ENCODE measurements at regions not wholly inside any gene's neighbourhood (a gene's known extent, or its start where the extent isn't known, plus 50 kb on each side); places are given as distances from the start of the nearest gene placed in this dataset.

GRCh38 chr4:123465416-123465815 is 68.8 kb downstream of the SPRY1 start:
- Histone ChIP-seq H3K4me3 (ENCODE audit: low read depth, low read length, poor library complexity, severe bottlenecking) (no peak overlapping the region), H4K20me1 (ENCODE audit: insufficient read depth, low read length) (no peaks in the 10 kb centered on the region), H3K9me3 (ENCODE audit: low read length) (no peaks in the 10 kb centered on the region), H3K27ac (ENCODE audit: low read depth, low read length, poor library complexity, severe bottlenecking) (no peak overlapping the region), H3K4me2 (ENCODE audit: low read length) (no peak overlapping the region), H3K79me2 (ENCODE audit: insufficient read depth, low read depth, low read length) (no peaks in the 10 kb centered on the region), H2AFZ (ENCODE audit: low read length) (no peak overlapping the region), H3K36me3 (ENCODE audit: insufficient read depth, low read length) (no peaks in the 10 kb centered on the region), H3K9me2 (ENCODE audit: insufficient read depth, low read length) (no peaks in the 10 kb centered on the region), H3K4me1 (ENCODE audit: insufficient read depth, low read length, poor library complexity, severe bottlenecking) (peaks cover 40% of the 10 kb centered on the region)
- no peak for DNase-seq (ENCODE audit: low spot score)
- CTCF ChIA-PET (ENCODE audit: unreplicated experiment): no interaction called here
- TF ChIP-seq CTCF (conservative IDR thresholded peaks at IDR 0.05; ENCODE audit: low read length) (no peak), EZH2phosphoT487 (IDR thresholded peaks at IDR 0.05; ENCODE audit: borderline replicate concordance, low read depth, low read length) (no peak)
- no TSS peak for BruUV-seq (replicated peaks)
- intact Hi-C loops (cut with micrococcal nuclease; ENCODE audit: unreplicated experiment): no loop called here
- POLR2A ChIA-PET: no interaction called here

GRCh38 chr4:123466080-123466785 is 69.6 kb downstream of the SPRY1 start:
- no peak overlapping the region for H3K4me3 ChIP-seq (ENCODE audit: low read depth, low read length, poor library complexity, severe bottlenecking)
- TF ChIP-seq CTCF (conservative IDR thresholded peaks at IDR 0.05; ENCODE audit: low read length) (no peak), EZH2phosphoT487 (IDR thresholded peaks at IDR 0.05; ENCODE audit: borderline replicate concordance, low read depth, low read length) (no peak)
- H3K9me3 ChIP-seq (ENCODE audit: low read length): no peaks in the 10 kb centered on the region
- H3K36me3 ChIP-seq (ENCODE audit: insufficient read depth, low read length): no peaks in the 10 kb centered on the region
- peaks cover 47% of the 10 kb centered on the region for H3K4me1 ChIP-seq (ENCODE audit: insufficient read depth, low read length, poor library complexity, severe bottlenecking)
- no peak overlapping the region for H2AFZ ChIP-seq (ENCODE audit: low read length)
- H3K4me2 ChIP-seq (ENCODE audit: low read length): no peak overlapping the region
- no peaks in the 10 kb centered on the region for H3K9me2 ChIP-seq (ENCODE audit: insufficient read depth, low read length)
- no peak for DNase-seq (ENCODE audit: low spot score)
- POLR2A ChIA-PET: interaction anchor here (0.8 kb wide), 1 partner anchor 22 kb away, joined by 3 read pairs; no protein-coding TSS in a partner anchor
- intact Hi-C loops (cut with micrococcal nuclease; ENCODE audit: unreplicated experiment): no loop called here
- BruUV-seq (replicated peaks): no TSS peak
- CTCF ChIA-PET (ENCODE audit: unreplicated experiment): no interaction called here
- H4K20me1 ChIP-seq (ENCODE audit: insufficient read depth, low read length): no peaks in the 10 kb centered on the region
- no peaks in the 10 kb centered on the region for H3K79me2 ChIP-seq (ENCODE audit: insufficient read depth, low read depth, low read length)
- H3K27ac ChIP-seq (ENCODE audit: low read depth, low read length, poor library complexity, severe bottlenecking): no peak overlapping the region

GRCh38 chr4:123468479-123469031 is 72.0 kb downstream of the SPRY1 start:
- no TSS peak for BruUV-seq (replicated peaks)
- intact Hi-C loops (cut with micrococcal nuclease; ENCODE audit: unreplicated experiment): no loop called here
- POLR2A ChIA-PET: interaction anchor here (1.3 kb wide), 1 partner anchor 36 kb away, joined by 4 read pairs; no protein-coding TSS in a partner anchor
- H3K79me2 ChIP-seq (ENCODE audit: insufficient read depth, low read depth, low read length): no peaks in the 10 kb centered on the region
- H3K36me3 ChIP-seq (ENCODE audit: insufficient read depth, low read length): no peaks in the 10 kb centered on the region
- no peak overlapping the region for H3K4me3 ChIP-seq (ENCODE audit: low read depth, low read length, poor library complexity, severe bottlenecking)
- DNase-seq (ENCODE audit: low spot score): no peak
- H3K4me2 ChIP-seq (ENCODE audit: low read length): no peak overlapping the region
- no peaks in the 10 kb centered on the region for H3K9me3 ChIP-seq (ENCODE audit: low read length)
- no peak overlapping the region for H3K27ac ChIP-seq (ENCODE audit: low read depth, low read length, poor library complexity, severe bottlenecking)
- no peaks in the 10 kb centered on the region for H3K9me2 ChIP-seq (ENCODE audit: insufficient read depth, low read length)
- H3K4me1 ChIP-seq (ENCODE audit: insufficient read depth, low read length, poor library complexity, severe bottlenecking): peaks cover 40% of the 10 kb centered on the region
- no peak overlapping the region for H2AFZ ChIP-seq (ENCODE audit: low read length)
- no peaks in the 10 kb centered on the region for H4K20me1 ChIP-seq (ENCODE audit: insufficient read depth, low read length)
- CTCF ChIA-PET (ENCODE audit: unreplicated experiment): interaction anchor here (0.9 to 1.2 kb wide), 2 partner anchors 8 to 25 kb away, joined by 3 to 4 read pairs; no protein-coding TSS in a partner anchor
- TF ChIP-seq EZH2phosphoT487 (IDR thresholded peaks at IDR 0.05; ENCODE audit: borderline replicate concordance, low read depth, low read length) (no peak), CTCF (conservative IDR thresholded peaks at IDR 0.05; ENCODE audit: low read length) (no peak)

Measured in OCI-LY7 (cell line).